ENCODE measurements at regions not wholly inside any gene's neighbourhood (a gene's known extent, or its start where the extent isn't known, plus 50 kb on each side); places are given as distances from the start of the nearest gene placed in this dataset.

DNA sequence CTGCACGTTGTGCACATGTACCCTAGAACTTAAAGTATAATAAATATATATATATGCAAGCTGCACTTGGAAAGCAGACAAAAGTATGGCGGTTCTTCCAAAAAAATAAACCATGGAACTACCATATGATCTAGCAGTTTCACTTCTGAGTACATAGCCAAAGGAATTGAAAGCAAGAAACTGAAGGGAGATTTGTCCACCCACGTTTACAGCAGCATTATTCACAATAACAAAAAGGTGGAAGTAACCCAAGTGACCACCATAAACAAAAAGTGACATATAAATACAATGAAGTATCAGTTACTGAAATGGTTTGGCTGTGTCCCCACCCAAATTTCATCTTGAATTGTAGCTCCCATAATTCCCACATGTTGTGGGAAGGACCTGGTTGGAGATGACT is 525.3 kb upstream of the CELF2 start:
- DNase-seq (ENCODE audit: low spot score) = no peak
- H3K9me3 Mint-ChIP-seq (ENCODE audit: unreplicated experiment) = no peaks in the 10 kb centered on the region
- H3K27ac Mint-ChIP-seq (ENCODE audit: unreplicated experiment) = no peak overlapping the region
- H3K27me3 Mint-ChIP-seq (ENCODE audit: unreplicated experiment) = no peaks in the 10 kb centered on the region
- no peak overlapping the region for H3K4me3 Mint-ChIP-seq (ENCODE audit: unreplicated experiment)
- TF ChIP-seq, protein P1, sequence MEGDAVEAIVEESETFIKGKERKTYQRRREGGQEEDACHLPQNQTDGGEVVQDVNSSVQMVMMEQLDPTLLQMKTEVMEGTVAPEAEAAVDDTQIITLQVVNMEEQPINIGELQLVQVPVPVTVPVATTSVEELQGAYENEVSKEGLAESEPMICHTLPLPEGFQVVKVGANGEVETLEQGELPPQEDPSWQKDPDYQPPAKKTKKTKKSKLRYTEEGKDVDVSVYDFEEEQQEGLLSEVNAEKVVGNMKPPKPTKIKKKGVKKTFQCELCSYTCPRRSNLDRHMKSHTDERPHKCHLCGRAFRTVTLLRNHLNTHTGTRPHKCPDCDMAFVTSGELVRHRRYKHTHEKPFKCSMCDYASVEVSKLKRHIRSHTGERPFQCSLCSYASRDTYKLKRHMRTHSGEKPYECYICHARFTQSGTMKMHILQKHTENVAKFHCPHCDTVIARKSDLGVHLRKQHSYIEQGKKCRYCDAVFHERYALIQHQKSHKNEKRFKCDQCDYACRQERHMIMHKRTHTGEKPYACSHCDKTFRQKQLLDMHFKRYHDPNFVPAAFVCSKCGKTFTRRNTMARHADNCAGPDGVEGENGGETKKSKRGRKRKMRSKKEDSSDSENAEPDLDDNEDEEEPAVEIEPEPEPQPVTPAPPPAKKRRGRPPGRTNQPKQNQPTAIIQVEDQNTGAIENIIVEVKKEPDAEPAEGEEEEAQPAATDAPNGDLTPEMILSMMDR (IDR thresholded peaks at IDR 0.05; ENCODE audit: unreplicated experiment) = no peak
- no peaks in the 10 kb centered on the region for H3K36me3 Mint-ChIP-seq (ENCODE audit: low read depth, unreplicated experiment)
- no peaks in the 10 kb centered on the region for H3K4me1 Mint-ChIP-seq (ENCODE audit: unreplicated experiment)

DNA sequence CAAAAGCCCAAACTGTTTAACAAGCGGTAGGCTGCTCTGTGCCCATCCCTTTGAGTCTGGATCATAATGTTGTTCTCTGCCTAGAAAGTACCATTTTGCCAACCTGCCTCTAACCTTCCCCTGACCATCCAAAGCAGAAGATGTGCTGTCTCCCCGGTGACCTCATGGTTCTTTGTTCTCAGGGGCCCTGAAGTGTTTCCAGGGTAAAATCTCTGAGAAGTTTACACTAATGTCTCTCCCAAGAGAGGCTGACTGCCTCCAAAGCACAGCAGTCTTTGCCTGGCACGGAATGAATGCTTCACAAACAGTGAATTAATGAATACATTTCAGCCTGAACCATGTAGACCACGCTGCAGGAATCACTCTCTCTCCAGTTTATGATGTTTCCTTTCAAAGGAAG is 523.8 kb upstream of the CELF2 start:
- DNase-seq (ENCODE audit: low spot score) = no peak
- Mint-ChIP-seq H3K27me3 (ENCODE audit: unreplicated experiment) (peaks cover 2% of the 10 kb centered on the region), H3K36me3 (ENCODE audit: low read depth, unreplicated experiment) (no peaks in the 10 kb centered on the region), H3K9me3 (ENCODE audit: unreplicated experiment) (no peaks in the 10 kb centered on the region), H3K4me3 (ENCODE audit: unreplicated experiment) (no peak overlapping the region), H3K4me1 (ENCODE audit: unreplicated experiment) (no peaks in the 10 kb centered on the region), H3K27ac (ENCODE audit: unreplicated experiment) (no peak overlapping the region)
- TF ChIP-seq, protein P1 (IDR thresholded peaks at IDR 0.05; ENCODE audit: unreplicated experiment) = no peak

DNA sequence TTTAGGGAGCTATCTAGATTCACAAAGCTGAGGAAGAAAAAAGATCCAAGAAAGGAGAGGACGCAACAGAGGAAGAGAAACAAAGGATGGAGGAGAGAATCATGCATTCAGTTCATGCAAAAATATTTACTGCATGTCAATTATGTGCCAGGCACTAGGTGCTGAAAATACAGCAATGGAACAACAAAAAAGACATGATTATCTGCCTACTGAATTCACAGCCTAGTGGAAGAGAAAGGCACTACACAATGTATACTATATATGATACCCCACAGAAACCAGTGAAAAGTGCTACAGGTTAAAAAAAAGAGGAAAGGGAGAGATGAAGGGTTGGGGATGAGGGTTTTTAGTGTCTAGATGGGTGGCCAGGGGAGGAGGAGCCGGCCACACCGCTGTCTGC is 520.4 kb upstream of the CELF2 start:
- H3K9me3 Mint-ChIP-seq (ENCODE audit: unreplicated experiment) = no peaks in the 10 kb centered on the region
- H3K4me1 Mint-ChIP-seq (ENCODE audit: unreplicated experiment) = no peaks in the 10 kb centered on the region
- TF ChIP-seq, protein P1 (IDR thresholded peaks at IDR 0.05; ENCODE audit: unreplicated experiment) = peak; percentile 35
- no peak overlapping the region for H3K27ac Mint-ChIP-seq (ENCODE audit: unreplicated experiment)
- no peaks in the 10 kb centered on the region for H3K36me3 Mint-ChIP-seq (ENCODE audit: low read depth, unreplicated experiment)
- no peak overlapping the region for H3K4me3 Mint-ChIP-seq (ENCODE audit: unreplicated experiment)
- no peak for DNase-seq (ENCODE audit: low spot score)
- peaks cover 4% of the 10 kb centered on the region for H3K27me3 Mint-ChIP-seq (ENCODE audit: unreplicated experiment)

DNA sequence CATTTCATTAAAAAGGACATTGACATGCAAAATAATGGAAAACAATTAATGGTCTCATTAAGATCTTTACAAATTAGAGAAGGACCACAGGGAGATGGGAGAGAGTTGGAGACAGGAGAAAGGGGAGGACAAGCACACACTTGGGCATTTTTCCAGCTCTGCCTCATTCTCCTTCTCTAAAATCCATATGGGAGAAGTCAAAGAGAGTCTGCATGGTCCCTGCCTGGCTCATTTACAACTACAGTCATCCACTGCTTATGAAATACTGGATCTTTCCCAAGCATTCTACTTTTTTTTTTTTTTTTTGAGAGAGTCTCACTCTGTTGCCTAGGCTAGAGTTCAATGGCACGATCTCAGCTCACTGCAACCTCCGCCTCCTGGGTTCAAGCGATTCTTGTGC is 518.9 kb upstream of the CELF2 start:
- TF ChIP-seq, protein P1 (IDR thresholded peaks at IDR 0.05; ENCODE audit: unreplicated experiment) = no peak
- H3K27me3 Mint-ChIP-seq (ENCODE audit: unreplicated experiment) = peaks cover 4% of the 10 kb centered on the region
- H3K9me3 Mint-ChIP-seq (ENCODE audit: unreplicated experiment) = no peaks in the 10 kb centered on the region
- no peak overlapping the region for H3K4me3 Mint-ChIP-seq (ENCODE audit: unreplicated experiment)
- no peaks in the 10 kb centered on the region for H3K36me3 Mint-ChIP-seq (ENCODE audit: low read depth, unreplicated experiment)
- DNase-seq (ENCODE audit: low spot score) = no peak
- no peaks in the 10 kb centered on the region for H3K4me1 Mint-ChIP-seq (ENCODE audit: unreplicated experiment)
- no peak overlapping the region for H3K27ac Mint-ChIP-seq (ENCODE audit: unreplicated experiment)

DNA sequence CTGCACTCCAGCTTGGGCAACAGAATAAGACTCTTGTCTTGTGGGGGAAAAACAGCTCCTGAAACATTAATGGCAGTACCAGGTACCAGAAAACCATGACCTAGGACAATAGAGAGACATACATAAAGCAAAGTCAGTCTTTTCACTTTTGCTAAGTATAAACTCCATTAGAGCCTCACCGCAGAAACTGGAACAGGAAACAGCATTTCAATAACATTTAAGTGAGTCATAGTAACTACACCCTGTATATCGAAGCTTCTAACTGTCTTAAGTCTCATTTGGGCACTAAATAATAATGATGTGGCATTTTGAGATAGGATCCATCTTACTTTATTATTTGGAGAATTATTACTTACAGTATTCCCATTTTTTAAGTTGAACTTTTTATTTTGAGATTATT is 517.8 kb upstream of the CELF2 start:
- Mint-ChIP-seq H3K36me3 (ENCODE audit: low read depth, unreplicated experiment) (no peaks in the 10 kb centered on the region), H3K27ac (ENCODE audit: unreplicated experiment) (no peak overlapping the region), H3K9me3 (ENCODE audit: unreplicated experiment) (no peaks in the 10 kb centered on the region), H3K4me3 (ENCODE audit: unreplicated experiment) (no peak overlapping the region), H3K4me1 (ENCODE audit: unreplicated experiment) (no peaks in the 10 kb centered on the region), H3K27me3 (ENCODE audit: unreplicated experiment) (peaks cover 4% of the 10 kb centered on the region)
- no peak for DNase-seq (ENCODE audit: low spot score)
- TF ChIP-seq, protein P1 (IDR thresholded peaks at IDR 0.05; ENCODE audit: unreplicated experiment) = no peak
